SU-DHL-6 (cell line): ENCODE measurements at regions not wholly inside any gene's neighbourhood (a gene's known extent, or its start where the extent isn't known, plus 50 kb on each side); places are given as distances from the start of the nearest gene placed in this dataset.

Experiments
- EZH2phosphoT487 ChIP-seq: fragments of 200-600 bp; sonication (generic), shearing (Covaris generic); conservative IDR thresholded peaks from 2 replicates; pipeline ENCODE4 v1.6.1; 2018; ENCODE audit warnings: mild to moderate bottlenecking, antibody characterized with exemption, low read length, moderate library complexity, mixed read lengths
- TF ChIP-seq, protein P1 (sequence below): fragments of 200-600 bp; sonication (generic); IDR thresholded peaks from one replicate; pipeline ENCODE4 v1.5.1; 2017; ENCODE audit warnings: antibody characterized with exemption, mild to moderate bottlenecking, low read length, moderate library complexity; ENCODE audit not compliant: insufficient read depth, poor library complexity, severe bottlenecking

DNA sequence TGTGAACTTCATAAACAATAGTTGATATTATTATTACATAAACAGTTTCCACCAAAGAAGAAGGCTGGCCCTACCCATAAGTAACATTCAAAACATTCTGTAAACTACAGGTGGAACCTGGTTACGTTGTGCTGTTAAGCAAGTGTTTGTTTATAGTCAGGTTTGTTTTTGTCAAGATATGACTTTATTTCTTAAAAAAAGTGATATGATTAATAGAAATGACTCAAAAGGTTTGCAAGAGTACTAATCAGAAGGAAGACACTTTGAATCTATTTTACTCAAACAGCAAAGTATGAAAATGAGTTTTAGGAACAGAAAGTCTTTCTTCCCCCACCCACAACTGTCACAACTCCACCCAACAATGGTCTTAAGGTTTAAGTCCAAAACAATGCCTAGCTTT, 220.8 kb downstream of the PLK2 start:
- TF ChIP-seq, protein P1, sequence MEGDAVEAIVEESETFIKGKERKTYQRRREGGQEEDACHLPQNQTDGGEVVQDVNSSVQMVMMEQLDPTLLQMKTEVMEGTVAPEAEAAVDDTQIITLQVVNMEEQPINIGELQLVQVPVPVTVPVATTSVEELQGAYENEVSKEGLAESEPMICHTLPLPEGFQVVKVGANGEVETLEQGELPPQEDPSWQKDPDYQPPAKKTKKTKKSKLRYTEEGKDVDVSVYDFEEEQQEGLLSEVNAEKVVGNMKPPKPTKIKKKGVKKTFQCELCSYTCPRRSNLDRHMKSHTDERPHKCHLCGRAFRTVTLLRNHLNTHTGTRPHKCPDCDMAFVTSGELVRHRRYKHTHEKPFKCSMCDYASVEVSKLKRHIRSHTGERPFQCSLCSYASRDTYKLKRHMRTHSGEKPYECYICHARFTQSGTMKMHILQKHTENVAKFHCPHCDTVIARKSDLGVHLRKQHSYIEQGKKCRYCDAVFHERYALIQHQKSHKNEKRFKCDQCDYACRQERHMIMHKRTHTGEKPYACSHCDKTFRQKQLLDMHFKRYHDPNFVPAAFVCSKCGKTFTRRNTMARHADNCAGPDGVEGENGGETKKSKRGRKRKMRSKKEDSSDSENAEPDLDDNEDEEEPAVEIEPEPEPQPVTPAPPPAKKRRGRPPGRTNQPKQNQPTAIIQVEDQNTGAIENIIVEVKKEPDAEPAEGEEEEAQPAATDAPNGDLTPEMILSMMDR = no peak
- TF ChIP-seq EZH2phosphoT487 = no peak
